OCI-LY3 (cell line): ENCODE measurements at regions not wholly inside any gene's neighbourhood (a gene's known extent, or its start where the extent isn't known, plus 50 kb on each side); places are given as distances from the start of the nearest gene placed in this dataset.

Experiments used
- H2AFZ ChIP-seq: fragments of 200-600, 300-600 bp; shearing (Covaris generic); 2 replicates; pipeline ENCODE4 v1.6.0; 2014; ENCODE audit warnings: antibody characterized with exemption, low read depth, low read length
- H3K27ac ChIP-seq: fragments of 200-600, 300-600 bp; sonication (generic); 2 replicates; pipeline ENCODE4 v1.5.1; 2014; ENCODE audit warnings: mild to moderate bottlenecking, low read length, moderate library complexity, mixed read lengths
- H3K27me3 ChIP-seq: fragments of 200-600, 300-600 bp; sonication (generic); 2 replicates; pipeline ENCODE4 v1.6.1; 2014; ENCODE audit warnings: low read depth, low read length, mixed read lengths
- H3K36me3 ChIP-seq: fragments of 200-600, 300-600 bp; sonication (generic); replicated peaks from 2 replicates; pipeline ENCODE3; 2014; ENCODE audit warnings: low read depth, low read length, mixed read lengths
- H3K4me1 ChIP-seq: fragments of 300-600, 200-600 bp; sonication (generic); 2 replicates; pipeline ENCODE4 v1.6.1; 2014; ENCODE audit warnings: low read length, mixed read lengths
- H3K4me2 ChIP-seq: fragments of 200-600, 300-600 bp; sonication (generic); 2 replicates; pipeline ENCODE4 v1.6.1; 2014; ENCODE audit warnings: low read length, mixed read lengths
- H3K4me3 ChIP-seq: fragments of 300-600, 200-600 bp; sonication (generic); 2 replicates; pipeline ENCODE4 v1.5.1; 2014; ENCODE audit warnings: antibody characterized with exemption, mild to moderate bottlenecking, low read length, moderate library complexity
- H3K79me2 ChIP-seq: fragments of 300-600, 200-600 bp; shearing (Covaris generic); 2 replicates; pipeline ENCODE4 v1.6.1; 2014; ENCODE audit warnings: mild to moderate bottlenecking, low read length, mixed read lengths
- H3K9ac ChIP-seq: fragments of 300-600, 200-600 bp; shearing (Covaris generic); 2 replicates; pipeline ENCODE4 v1.6.0; 2014; ENCODE audit warnings: mild to moderate bottlenecking, low read length, moderate library complexity
- H3K9me3 ChIP-seq: fragments of 200-600, 300-600 bp; shearing (Covaris generic); 2 replicates; pipeline ENCODE4 v1.6.1; 2014; ENCODE audit warnings: low read length, mixed read lengths; ENCODE audit not compliant: insufficient read depth
- H4K20me1 ChIP-seq: fragments of 200-600, 300-600 bp; sonication (generic); 2 replicates; pipeline ENCODE4 v1.6.1; 2016; ENCODE audit warnings: low read length, mixed read lengths; ENCODE audit not compliant: insufficient read depth
- CTCF ChIP-seq: fragments of 200-600, 300-600 bp; sonication (generic); IDR thresholded peaks from 2 replicates; pipeline ENCODE4 v1.5.1; 2014; ENCODE audit warnings: antibody characterized with exemption, low read length, low read depth
- EZH2phosphoT487 ChIP-seq: fragments of 200-600 bp; shearing (Covaris generic); IDR thresholded peaks from 2 replicates; pipeline ENCODE4 v1.6.1; 2018; ENCODE audit warnings: antibody characterized with exemption, mixed run types, low read depth

DNA sequence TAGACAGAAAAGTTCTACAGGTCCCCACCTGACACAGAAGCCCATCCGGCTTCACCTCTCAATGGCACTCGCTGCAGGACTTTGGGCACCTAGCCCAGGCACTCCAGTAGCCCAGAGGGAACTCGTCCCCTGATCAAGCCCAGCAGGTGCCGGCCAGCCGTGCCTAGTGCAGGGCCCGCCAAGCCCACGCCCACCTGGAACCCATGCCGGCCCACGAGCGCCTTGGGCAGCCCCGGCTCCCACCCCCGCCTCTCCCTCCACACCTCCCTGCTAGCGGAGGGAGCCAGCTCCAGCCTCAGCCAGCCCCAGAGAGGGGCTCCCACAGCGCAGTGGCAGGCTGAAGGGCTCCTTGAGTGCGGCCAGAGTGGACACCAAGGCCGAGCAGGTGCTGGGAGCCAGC, 268.8 kb downstream of the SLITRK1 start:
- Histone ChIP-seq H4K20me1 (no peaks in the 10 kb centered on the region), H3K9ac (no peak overlapping the region), H3K27ac (no peak overlapping the region), H2AFZ (no peak overlapping the region), H3K4me1 (no peaks in the 10 kb centered on the region), H3K4me2 (no peak overlapping the region), H3K79me2 (no peaks in the 10 kb centered on the region), H3K27me3 (no peaks in the 10 kb centered on the region), H3K36me3 (no peaks in the 10 kb centered on the region), H3K4me3 (no peak overlapping the region), H3K9me3 (no peaks in the 10 kb centered on the region)
- no peak for TF ChIP-seq CTCF
- TF ChIP-seq EZH2phosphoT487 = no peak

DNA sequence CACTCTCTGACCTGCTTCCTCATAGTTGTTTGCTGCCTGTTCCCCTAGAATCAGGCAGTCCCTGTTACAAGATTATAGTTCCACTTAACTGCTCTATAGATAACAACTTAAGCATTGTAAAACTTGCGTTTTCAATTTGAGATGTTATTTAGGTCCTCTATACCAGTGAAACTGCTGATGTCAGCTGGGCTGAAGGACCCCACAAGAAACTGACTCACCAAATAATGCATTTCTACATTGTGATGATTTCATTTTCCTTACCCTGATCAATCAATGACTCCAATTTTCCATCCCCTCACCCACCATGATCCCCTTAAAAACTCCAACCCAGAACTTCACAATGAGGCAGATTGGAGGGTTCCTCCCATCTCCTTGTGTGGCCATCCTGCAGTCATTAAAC, 280.7 kb downstream of the SLITRK1 start:
- Histone ChIP-seq H4K20me1 (no peaks in the 10 kb centered on the region), H3K27me3 (no peaks in the 10 kb centered on the region), H3K9ac (no peak overlapping the region), H3K79me2 (no peaks in the 10 kb centered on the region), H3K27ac (no peak overlapping the region), H3K36me3 (no peaks in the 10 kb centered on the region), H3K4me1 (no peaks in the 10 kb centered on the region), H3K4me3 (no peak overlapping the region), H2AFZ (no peak overlapping the region), H3K4me2 (no peak overlapping the region), H3K9me3 (no peaks in the 10 kb centered on the region)
- TF ChIP-seq CTCF (no peak), EZH2phosphoT487 (no peak)

GRCh38 chr13:83592095-83592494, 290.2 kb downstream of the SLITRK1 start:
- Histone ChIP-seq H4K20me1 (no peaks in the 10 kb centered on the region), H3K27ac (no peak overlapping the region), H2AFZ (no peak overlapping the region), H3K36me3 (no peaks in the 10 kb centered on the region), H3K4me1 (no peaks in the 10 kb centered on the region), H3K9ac (no peak overlapping the region), H3K79me2 (no peaks in the 10 kb centered on the region), H3K4me3 (no peak overlapping the region), H3K9me3 (no peaks in the 10 kb centered on the region), H3K4me2 (no peak overlapping the region), H3K27me3 (no peaks in the 10 kb centered on the region)
- no peak for TF ChIP-seq CTCF
- TF ChIP-seq EZH2phosphoT487 = no peak

DNA sequence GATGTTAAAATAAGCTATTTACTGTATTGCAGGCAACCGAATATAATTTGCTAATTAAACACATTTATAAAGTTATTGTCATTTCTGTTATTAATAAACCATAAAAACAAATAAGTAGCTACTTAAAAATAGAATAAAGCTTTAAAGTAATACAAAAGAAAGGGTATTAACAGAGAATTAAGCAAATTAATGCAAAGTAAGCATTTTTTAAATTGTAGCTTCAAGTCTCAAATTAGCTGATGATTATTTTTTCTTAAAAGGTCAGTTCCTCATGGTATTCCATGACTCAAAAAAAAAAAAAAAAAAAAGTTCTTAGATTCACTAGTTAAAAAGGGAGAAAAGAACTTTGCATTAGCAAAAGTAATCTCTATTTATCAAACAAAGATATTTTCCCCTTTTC, 292.5 kb downstream of the SLITRK1 start:
- Histone ChIP-seq H3K79me2 (no peaks in the 10 kb centered on the region), H3K9ac (no peak overlapping the region), H3K27ac (no peak overlapping the region), H4K20me1 (no peaks in the 10 kb centered on the region), H3K4me2 (no peak overlapping the region), H3K4me1 (no peaks in the 10 kb centered on the region), H3K36me3 (no peaks in the 10 kb centered on the region), H3K9me3 (no peaks in the 10 kb centered on the region), H3K4me3 (no peak overlapping the region), H3K27me3 (no peaks in the 10 kb centered on the region), H2AFZ (no peak overlapping the region)
- no peak for TF ChIP-seq CTCF
- no peak for TF ChIP-seq EZH2phosphoT487
